RWPE1 (cell line): ENCODE measurements at regions not wholly inside any gene's neighbourhood (a gene's known extent, or its start where the extent isn't known, plus 50 kb on each side); places are given as distances from the start of the nearest gene placed in this dataset.
A peak's percentile ranks its signal among the peaks of the same experiment; 100 is the strongest.

Experiments used
- CTCF ChIA-PET: fragments of 350-600 bp; sonication (Branson Sonifier 250); formaldehyde crosslinking; extraction: SDS; loops from one replicate; lab custom pipeline; 2021; lab: Yijun Ruan, JAX
- POLR2A ChIA-PET: fragments of 400-600 bp; formaldehyde crosslinking; extraction: SDS; loops from one replicate; lab custom pipeline; 2020; ENCODE audit warnings: antibody characterized with exemption; ENCODE audit not compliant: low non-redundant PET; lab: Yijun Ruan, JAX
- DNase-seq: peaks from one replicate; pipeline ENCODE4 v3.0.0; 2012; ENCODE audit warnings: low spot score
- H3K27ac ChIP-seq: fragments of 450-650 bp; 2 replicates; pipeline ENCODE4 v1.5.1; 2017
- TF ChIP-seq, protein P1 (sequence below): fragments of 450-650 bp; conservative IDR thresholded peaks from 2 replicates; pipeline ENCODE4 v1.5.1; 2017; ENCODE audit warnings: low read depth, mild to moderate bottlenecking

DNA sequence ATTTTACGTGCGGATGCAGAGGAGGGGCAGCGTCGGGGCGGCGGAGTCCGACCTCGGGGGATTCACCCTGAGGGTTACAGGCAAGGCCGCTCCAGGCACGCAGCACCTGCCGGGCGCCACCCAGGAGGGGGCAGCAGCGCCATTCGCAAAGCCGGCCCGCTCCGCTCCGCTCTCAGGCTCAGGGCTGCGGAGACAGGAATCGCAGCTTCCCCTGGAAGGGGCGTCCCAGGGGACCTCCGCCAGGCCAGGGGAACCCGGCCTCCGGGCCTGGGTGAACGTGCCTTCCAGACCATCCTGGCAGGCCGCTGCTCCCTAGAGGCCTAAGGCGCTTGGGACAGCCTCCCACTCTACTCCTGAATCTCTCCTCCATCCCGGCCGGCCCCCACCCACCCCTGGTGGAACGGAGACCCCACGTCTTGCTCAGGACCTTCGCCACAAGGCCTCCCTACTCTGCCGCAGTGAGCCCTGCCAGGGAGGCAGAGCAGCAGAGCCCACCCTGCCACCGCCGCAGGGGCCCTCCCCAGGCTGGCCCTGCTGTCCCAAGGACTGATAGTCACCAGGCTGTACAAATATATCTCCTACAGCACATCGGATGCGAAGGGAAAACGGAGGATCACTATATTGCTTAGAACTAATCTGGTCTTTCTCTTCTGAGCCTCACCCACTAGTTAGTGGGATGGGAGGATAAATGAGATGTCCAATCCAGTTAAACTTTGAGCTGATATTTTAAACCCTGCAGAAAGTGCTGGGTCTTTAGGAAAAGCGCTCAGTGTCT, 115.0 kb downstream of the SMIM20 start:
- CTCF ChIA-PET = interaction anchor here (0.6 to 1.8 kb wide), 9 partner anchors 14 to 947 kb away, joined by 3 to 6 read pairs (median 4); no protein-coding TSS in a partner anchor
- TF ChIP-seq, protein P1, sequence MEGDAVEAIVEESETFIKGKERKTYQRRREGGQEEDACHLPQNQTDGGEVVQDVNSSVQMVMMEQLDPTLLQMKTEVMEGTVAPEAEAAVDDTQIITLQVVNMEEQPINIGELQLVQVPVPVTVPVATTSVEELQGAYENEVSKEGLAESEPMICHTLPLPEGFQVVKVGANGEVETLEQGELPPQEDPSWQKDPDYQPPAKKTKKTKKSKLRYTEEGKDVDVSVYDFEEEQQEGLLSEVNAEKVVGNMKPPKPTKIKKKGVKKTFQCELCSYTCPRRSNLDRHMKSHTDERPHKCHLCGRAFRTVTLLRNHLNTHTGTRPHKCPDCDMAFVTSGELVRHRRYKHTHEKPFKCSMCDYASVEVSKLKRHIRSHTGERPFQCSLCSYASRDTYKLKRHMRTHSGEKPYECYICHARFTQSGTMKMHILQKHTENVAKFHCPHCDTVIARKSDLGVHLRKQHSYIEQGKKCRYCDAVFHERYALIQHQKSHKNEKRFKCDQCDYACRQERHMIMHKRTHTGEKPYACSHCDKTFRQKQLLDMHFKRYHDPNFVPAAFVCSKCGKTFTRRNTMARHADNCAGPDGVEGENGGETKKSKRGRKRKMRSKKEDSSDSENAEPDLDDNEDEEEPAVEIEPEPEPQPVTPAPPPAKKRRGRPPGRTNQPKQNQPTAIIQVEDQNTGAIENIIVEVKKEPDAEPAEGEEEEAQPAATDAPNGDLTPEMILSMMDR = peak; percentile 74
- DNase-seq = peak; percentile 54
- no peak overlapping the region for H3K27ac ChIP-seq
- POLR2A ChIA-PET = no interaction called here

DNA sequence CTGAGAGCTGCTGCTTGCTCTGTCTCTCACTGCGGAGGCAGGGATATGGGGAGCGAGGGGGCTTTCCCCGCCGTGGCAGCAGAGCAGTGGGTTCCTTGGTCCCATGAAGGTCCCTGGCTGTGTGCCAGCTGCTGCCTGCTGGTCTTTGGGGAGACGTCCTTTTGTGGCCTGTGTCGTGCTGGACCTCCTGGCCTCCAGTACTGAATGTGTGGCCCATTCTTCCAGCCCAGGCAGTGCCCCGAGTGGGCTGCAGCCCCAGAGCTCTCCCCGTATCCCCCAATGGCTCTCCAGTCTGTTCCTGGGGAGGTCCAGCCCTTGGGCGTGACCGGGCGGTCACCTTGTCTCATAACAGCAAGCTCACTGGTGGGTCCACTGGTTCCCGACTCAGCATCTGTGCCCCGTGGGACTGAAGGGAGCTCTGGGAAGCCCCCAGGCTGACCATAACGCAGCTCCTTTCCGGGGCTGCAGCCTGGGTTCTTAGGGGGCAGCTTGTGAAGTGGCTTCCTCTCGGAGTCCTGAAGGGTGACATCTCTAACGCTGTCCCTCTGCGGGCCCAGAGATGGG, 115.6 kb downstream of the SMIM20 start:
- TF ChIP-seq, protein P1 = no peak
- CTCF ChIA-PET = interaction anchor here (0.5 to 1.8 kb wide), 7 partner anchors 15 to 946 kb away, joined by 3 to 6 read pairs (median 4); no protein-coding TSS in a partner anchor
- POLR2A ChIA-PET = no interaction called here

DNA sequence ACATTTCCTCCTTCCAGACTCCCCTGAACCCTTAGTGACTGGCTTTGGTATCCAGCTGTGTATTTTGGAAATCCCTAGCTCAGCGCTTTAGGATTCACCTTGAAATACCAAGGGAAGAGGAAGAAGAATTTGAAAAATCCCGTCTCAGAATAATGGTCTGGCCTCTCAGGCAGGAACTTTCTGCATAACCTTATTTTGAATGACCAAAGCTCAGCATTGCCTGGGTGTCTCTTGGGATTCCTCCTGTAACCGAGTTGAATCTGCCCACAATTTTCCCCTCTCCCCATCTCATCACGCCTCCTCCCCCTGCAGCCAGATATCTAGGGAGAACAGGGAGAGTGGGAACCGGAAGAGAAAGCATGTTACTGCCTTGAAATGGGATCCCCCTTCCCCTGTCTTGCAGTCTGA, 116.2 kb downstream of the SMIM20 start:
- no peak overlapping the region for H3K27ac ChIP-seq
- CTCF ChIA-PET = interaction anchor here (0.5 to 1.8 kb wide), 4 partner anchors 97 to 594 kb away, joined by 3 to 5 read pairs (median 4); no protein-coding TSS in a partner anchor

More for the DNA sequence above, 115.6 kb downstream of the SMIM20 start:
- no peak overlapping the region for H3K27ac ChIP-seq
- no peak for DNase-seq

DNA sequence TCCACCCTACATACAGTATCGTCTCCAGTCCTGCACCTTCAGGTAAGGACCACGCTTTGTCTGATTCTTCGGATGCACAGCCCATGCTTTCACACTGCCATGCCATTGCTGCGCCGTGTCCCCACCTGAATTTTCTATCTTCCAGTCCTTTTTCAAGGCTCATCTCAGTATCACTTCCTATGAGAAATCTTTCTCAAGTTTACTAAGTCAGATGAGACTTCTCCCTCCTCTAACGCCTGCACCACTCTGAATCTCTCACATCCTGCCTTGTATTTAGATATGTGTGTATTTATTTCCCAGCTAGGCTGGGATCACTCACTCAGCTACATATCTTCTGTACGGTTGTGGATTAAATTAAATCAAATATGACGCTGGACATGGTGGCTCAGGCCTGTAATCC, 116.8 kb downstream of the SMIM20 start:
- H3K27ac ChIP-seq = no peak overlapping the region
- no peak for DNase-seq
- TF ChIP-seq, protein P1 = no peak
- ChIA-PET CTCF (interaction anchor here (0.7 to 1.5 kb wide), 3 partner anchors 43 to 300 kb away, joined by 3 to 6 read pairs (median 3); no protein-coding TSS in a partner anchor), POLR2A (no interaction called here)

More for the DNA sequence above, 116.2 kb downstream of the SMIM20 start:
- POLR2A ChIA-PET = no interaction called here
- no peak for DNase-seq
- TF ChIP-seq, protein P1 = no peak

DNA sequence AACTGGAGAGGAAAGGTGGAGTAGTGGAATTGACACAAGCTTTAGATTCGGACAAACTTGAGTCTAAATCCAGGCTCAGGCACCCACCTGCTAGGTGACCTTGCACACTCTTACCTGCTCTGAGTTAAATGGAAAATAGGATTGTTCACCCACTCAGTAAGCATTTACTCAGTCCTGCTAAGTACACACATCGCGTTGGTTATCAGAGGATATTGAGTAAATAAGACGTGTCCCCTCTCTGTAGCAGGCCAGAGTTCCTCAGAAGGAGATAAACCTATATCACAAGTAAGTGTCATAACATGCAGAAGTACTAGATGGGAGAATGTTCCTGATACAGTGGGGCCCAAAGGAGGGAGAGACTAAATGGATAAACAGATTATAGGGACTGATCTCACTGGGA, 117.7 kb downstream of the SMIM20 start:
- no peak for DNase-seq
- TF ChIP-seq, protein P1 = no peak
- ChIA-PET POLR2A (no interaction called here), CTCF (interaction anchor here (0.6 to 1.5 kb wide), 2 partner anchors 44 to 440 kb away, joined by 3 to 6 read pairs; no protein-coding TSS in a partner anchor)
- no peak overlapping the region for H3K27ac ChIP-seq

DNA sequence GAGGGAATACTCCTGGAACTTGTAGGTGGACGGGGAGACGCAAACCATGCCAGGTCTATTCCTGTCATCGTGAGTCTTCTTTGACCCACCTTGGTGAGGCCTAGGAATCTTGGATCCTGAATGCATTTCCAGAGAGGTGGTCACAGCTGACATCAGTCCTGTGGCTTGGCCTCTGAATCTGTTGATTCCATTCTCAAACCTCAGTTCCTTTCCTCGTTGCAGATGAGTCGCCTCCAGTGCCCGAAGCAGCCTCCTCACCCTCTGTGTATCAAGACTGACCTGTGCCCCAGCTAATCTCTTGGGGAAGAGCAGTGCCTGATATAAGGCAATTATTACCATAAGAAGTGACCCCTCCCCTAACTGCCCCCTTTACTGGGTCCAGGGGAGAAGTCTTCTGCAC, 118.1 kb downstream of the SMIM20 start:
- no peak overlapping the region for H3K27ac ChIP-seq
- ChIA-PET POLR2A (no interaction called here), CTCF (interaction anchor here (1.5 kb wide), 1 partner anchor 44 kb away, joined by 6 read pairs; no protein-coding TSS in a partner anchor)
- TF ChIP-seq, protein P1 = no peak
- DNase-seq = no peak
